COLO829 (cell line): ENCODE measurements at regions not wholly inside any gene's neighbourhood (a gene's known extent, or its start where the extent isn't known, plus 50 kb on each side); places are given as distances from the start of the nearest gene placed in this dataset.
A peak's percentile ranks its signal among the peaks of the same experiment; 100 is the strongest.
"Not testable (repeated sequence)": the region's sequence is repeated elsewhere in the genome, so short reads cannot be mapped to it uniquely, and the experiment has no call there.

Experiments used
- DNase-seq: peaks from one replicate; pipeline ENCODE4 v3.0.0; 2012; ENCODE audit warnings: low spot score

GRCh38 chr3:99315896-99316295, 322.5 kb upstream of the COL8A1 start:
- no peak for DNase-seq

GRCh38 chr3:99313485-99313884, 324.9 kb upstream of the COL8A1 start:
- no peak for DNase-seq

- DNase-seq, result no peak
These were observed 339.7 kb upstream of the COL8A1 start for GRCh38 chr3:99298661-99299060.

GRCh38 chr3:99295836-99296235, 342.6 kb upstream of the COL8A1 start:
- no peak for DNase-seq

GRCh38 chr3:99294092-99294491, 344.3 kb upstream of the COL8A1 start:
- not testable (repeated sequence) for DNase-seq

DNA sequence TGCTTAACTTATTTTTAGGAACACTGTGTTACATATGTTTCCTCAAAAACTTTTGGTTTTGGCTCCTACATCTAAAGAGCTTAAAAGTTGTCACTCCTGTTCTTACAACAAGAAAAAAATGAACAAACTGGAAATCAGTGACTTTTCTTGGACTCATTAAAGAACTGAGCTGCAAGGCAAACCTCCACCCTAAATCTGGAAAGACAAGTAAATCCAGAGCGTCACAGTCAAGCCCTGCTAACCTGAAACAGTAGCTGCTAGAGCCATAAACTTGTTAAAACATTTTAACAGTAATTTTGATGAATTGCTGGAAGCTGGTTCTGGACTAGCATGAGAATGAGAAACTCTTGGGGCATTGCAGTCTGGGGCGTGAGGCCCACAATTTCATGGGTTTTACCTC, 350.5 kb upstream of the COL8A1 start:
- DNase-seq, result no peak

- DNase-seq, result peak; percentile 10
These were observed 352.0 kb upstream of the COL8A1 start for GRCh38 chr3:99286266-99286845.

DNA sequence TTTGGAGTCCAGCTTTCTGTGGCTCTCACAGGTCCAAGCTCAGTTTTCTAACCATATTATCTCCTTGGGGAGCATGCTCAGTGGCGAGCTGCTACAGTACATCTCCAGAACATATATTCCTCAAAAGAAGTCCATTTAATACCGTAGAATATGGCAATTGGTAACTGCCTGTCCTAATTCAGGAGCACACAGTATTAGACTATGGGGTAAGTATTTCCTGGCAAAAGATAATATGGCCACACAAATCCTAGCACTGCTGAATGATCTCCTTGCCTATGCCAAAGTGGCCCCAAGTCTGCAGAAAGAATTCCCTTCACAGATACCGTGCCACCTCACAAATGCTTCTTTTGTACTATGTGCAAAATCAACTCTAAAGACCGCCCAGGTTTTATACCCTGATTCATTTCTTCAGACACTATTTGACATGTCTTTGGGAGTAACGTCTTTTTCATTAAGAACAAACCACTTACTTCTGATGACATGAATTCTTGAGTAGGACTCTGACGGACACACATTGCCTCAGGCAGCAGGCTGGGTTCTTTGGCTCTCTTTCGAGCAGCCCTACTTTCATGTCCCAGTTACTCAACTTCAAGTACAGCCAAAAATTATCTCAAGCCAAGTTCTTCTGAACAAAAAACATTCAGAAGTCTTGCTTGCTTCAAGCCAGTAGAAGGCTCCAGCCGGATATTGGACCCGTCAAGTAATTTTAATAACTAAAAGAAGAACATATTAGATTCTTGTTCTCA, 368.3 kb upstream of the DCBLD2 start:
- DNase-seq, result no peak

DNA sequence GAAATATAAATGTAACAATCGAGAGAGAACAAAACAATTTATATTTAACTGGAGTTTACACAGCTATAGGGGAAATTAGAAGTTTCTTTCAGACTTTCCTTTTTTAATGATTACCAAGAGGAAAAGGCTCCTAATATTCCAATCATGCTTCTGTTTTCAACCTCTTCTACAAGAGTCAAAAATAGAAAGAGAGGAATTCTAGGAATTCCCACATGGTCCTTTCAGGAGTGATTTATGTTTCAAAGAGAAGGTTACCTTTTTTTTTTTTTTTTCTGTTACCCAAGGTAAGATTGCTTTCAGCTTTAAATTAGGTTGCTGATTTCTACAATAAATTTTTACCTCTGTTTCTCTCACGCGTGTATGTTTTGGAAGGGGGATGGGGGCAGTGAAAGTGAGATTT, 355.3 kb upstream of the DCBLD2 start:
- DNase-seq, result no peak

DNA sequence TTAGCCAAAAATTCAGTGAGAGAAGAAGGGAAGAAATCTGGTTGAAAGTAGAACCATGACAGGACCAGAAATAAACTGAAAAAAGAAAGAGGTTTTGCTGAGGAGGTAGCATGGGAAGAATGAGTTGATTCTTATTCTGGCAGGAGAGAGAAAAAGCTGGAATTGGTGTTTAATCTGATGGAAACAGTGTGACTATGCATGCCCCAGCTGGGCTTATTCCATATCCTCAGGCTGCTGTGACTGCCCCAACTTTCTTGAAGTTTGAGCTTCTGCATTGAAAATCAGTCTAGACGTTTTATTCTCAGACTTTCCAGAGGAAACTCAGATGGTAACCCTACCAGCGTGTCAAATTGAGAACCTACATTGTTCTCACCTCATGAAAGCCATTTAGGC, 352.5 kb upstream of the DCBLD2 start:
- DNase-seq, result no peak

DNA sequence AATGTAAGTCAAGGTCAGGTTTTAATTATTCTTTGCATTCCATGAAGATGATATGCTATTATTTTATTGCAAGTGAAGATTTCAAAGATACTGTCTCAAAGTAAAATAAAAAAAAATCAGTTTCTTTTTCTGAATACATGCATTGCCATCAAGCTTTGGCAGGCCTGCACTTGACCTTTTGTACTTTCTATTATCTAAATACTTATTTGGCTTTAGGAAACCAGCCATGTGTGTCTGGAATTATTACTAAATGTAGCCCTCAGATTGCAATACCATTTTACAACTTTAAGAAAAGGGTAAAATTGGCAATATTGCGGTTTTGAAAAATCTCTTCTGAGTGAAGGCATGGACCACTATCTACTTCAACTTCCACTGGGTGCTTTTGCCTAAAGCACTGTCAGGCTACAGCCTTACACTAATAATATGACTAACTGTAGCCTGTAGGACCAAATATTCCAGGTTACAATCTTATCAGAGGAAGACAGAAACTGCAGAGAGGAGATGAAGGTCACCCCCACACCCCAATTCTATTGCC, 349.4 kb upstream of the DCBLD2 start:
- DNase-seq, result no peak

DNA sequence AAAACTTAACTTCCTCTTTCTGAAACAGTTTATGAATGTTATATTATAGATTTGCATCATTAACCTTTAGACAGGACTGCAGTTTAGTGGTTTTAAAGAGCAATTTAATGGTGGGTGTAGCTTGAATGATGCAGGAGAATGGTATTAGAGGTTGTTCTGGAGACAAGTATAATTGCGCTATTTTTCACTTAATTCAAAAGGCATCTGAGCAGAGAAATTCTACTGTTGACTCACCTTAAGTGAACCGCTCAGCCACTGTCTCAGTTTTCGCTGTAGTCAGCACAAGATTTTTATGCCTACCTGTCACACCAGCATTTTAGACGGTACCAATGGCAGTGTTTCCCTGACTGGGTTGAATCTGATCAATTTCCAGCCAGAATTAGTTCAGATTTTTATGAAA, 348.8 kb upstream of the DCBLD2 start:
- DNase-seq, result no peak

GRCh38 chr3:99249627-99250026, 348.1 kb upstream of the DCBLD2 start:
- no peak for DNase-seq

- no peak for DNase-seq
These were observed 347.4 kb upstream of the DCBLD2 start for GRCh38 chr3:99248913-99249312.

GRCh38 chr3:99248130-99248529, 346.6 kb upstream of the DCBLD2 start:
- no peak for DNase-seq

DNA sequence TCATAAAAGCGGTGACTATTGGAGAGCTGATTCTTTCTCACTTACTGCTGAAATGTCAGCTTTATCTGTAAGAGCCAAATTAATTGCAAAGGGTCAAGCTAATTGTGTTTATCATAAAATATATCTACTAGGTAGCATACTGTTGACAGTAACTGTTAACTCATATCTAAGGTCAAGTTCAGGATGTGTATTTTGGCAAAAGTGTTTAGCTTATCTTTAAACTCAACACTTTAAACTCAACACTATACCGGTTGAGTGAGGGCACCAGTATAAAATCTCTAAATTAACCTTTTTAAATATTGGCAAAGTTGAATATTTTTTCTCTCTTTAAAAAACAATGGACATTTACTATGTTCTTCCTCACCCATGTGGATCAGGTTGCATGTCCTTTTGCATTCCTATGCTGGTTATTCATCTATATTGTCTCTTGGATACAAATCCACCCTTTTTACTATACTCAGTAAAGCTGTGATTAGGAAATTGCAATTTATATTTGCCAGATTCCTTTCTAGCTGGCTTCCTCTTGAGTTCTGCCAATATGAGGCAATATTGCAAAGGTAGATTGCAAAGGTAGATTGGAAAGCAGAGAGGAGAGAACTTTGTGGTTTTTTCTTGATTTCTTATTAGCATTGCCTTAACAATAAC, 344.6 kb upstream of the DCBLD2 start:
- DNase-seq, result no peak

- no peak for DNase-seq
These were observed 340.8 kb upstream of the DCBLD2 start for GRCh38 chr3:99242271-99242670.

- DNase-seq, result no peak
These were observed 339.2 kb upstream of the DCBLD2 start for GRCh38 chr3:99240700-99241099.

GRCh38 chr3:99236576-99236975, 335.1 kb upstream of the DCBLD2 start:
- DNase-seq, result no peak

- no peak for DNase-seq
These were observed 331.2 kb upstream of the DCBLD2 start for GRCh38 chr3:99232696-99233095.

- no peak for DNase-seq
These were observed 317.0 kb upstream of the DCBLD2 start for GRCh38 chr3:99218468-99218867.

GRCh38 chr3:99212969-99213368, 311.5 kb upstream of the DCBLD2 start:
- no peak for DNase-seq

DNA sequence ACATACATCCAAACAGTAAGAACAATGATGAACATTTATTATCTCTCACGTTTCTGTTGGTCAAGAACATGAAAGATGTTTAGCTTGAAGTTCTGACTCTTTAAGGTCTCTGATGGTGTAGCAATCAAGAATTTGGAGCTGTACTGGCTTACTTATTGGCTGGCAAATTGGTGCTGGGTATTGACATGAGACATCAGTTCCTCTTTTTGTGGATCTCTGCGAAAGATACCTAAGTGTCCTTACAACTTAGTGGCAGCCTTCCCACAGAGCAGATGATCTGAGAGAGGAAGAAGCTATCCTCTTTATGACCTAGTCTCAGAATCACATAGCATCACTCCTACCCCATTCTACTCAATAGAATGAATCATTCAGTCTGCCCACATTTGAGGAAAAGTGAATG, 309.8 kb upstream of the DCBLD2 start:
- DNase-seq, result no peak
